SHP77 (cell line): ENCODE measurements at regions not wholly inside any gene's neighbourhood (a gene's known extent, or its start where the extent isn't known, plus 50 kb on each side); places are given as distances from the start of the nearest gene placed in this dataset.
"Not testable (repeated sequence)": the region's sequence is repeated elsewhere in the genome, so short reads cannot be mapped to it uniquely, and the experiment has no call there.

ENCODE experiments used
- DNase-seq, 2 experiments: peaks; one replicate each; lab custom pipeline; 2025; lab: John Stamatoyannopoulos, UW

DNA sequence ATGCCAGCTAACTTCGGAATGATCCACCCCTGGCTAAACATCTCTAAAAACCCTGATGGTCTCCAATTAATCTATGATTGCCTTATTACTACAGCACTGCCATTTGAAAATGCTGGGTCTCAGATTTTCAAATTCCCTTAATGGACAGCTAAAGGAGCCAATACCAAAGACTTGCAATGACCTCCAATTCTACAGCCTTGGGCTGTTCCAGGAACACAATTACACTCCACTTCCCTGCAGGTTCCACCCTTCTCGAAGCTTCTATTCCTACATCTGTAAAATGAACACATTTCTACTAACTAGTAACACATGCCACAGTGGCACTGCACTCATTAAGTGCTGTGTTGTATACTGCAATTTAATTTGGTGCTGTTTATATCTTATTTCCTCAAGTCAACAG, 85.7 kb upstream of the AK4 start:
- no peak for DNase-seq

DNA sequence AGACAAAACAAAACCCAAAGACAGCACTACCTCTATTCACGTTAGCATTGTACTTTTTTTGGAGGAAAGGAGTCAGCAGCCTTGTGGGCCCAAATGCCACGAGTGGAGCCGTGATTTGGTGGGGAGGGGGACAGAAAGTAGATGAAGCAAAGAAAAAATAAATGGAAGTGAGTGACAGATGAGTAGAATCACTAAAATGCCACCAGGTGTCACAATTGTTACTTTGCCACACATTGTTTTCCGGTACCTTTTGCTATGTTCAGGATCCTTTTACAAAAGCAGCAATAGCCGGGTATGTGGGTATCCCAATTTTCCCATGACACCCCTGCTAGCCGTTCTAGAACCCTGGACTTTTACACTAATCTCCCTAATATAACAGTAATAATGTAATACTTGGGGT, 85.0 kb upstream of the AK4 start:
- DNase-seq: no peak

DNA sequence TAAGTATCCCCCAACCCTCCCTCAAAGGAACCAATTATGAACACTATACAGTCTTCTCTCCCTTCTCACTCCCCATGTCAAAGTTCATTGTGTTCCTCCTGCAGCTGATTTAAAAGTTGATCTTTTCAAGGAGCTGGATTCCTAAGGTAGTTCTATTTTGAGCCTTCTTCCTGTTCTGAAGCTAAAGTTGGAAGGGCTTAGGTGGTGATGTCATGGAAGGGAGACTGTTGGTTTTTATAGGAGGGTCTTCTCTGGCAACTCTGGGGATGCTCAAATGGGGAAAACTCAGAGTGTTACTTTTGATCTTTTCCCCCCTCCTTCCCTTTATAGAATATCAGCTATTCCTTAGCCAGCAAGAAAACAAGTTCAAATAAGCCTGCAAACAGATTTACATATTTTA, 83.0 kb upstream of the AK4 start:
- DNase-seq: no peak

DNA sequence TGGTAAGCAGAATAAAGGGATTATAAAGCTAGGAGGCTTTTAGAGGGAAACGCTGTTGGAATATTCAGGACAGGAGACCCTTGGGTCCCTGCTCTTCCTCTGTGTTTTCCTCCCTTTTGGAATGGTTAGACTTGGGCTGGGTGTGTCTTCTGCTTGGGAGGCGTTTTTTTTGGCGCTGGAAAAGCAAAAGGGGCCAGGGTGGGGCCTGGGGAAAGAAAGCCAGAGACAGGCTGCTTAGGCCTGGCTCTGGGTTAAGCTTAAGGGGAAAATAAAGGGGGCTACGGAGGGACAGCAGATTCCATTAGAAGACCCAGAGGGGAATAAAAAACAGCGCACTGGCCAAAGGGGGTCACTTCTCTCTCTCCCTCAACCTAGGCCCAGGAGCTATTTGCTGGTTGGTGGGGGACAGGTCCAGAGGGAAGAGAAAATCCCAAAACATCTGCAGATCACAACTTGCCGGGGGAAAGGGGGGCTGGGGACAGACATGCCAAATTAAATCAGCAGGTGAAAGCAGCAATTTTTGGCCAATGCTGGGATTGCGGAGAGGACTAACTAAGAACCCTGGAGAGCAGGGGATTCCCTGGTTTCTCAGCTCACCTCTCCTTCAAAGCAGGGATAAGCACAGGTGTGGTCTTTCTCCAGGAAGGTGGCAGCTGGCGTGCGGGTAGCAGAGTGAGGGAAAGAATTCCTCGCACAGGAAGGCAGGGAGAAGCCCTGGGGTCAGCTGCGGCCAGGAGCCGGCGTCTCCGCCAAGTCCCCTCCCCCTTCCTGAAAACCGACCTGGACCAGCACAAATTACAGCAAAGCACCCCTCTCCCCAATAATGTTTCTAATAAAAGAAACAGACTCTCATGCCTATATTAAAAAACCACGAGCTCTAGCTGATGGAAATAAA, 82.2 kb upstream of the AK4 start:
- DNase-seq: no peak

DNA sequence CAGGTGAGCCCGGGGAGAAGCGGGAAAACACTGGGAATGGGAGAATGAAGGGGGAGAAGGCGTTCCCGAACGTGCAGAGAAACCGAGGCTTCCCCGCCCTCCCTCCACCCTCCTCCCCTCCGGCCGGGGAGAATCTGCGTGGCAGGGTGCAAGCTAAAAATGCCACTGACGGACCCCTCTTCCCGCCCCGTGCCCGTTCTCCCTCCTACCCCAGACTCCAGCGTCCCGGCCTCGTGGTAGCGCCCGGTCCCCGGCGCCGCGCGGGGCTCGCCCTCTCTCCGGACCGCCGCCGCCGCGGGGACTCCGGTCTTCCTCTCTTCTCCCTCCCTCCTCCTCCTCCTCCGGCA, 81.6 kb upstream of the AK4 start:
- DNase-seq: no peak

GRCh38 chr1:65066766-65067490, 81.1 kb upstream of the AK4 start:
- peak; percentile 8 to 49 for DNase-seq

DNA sequence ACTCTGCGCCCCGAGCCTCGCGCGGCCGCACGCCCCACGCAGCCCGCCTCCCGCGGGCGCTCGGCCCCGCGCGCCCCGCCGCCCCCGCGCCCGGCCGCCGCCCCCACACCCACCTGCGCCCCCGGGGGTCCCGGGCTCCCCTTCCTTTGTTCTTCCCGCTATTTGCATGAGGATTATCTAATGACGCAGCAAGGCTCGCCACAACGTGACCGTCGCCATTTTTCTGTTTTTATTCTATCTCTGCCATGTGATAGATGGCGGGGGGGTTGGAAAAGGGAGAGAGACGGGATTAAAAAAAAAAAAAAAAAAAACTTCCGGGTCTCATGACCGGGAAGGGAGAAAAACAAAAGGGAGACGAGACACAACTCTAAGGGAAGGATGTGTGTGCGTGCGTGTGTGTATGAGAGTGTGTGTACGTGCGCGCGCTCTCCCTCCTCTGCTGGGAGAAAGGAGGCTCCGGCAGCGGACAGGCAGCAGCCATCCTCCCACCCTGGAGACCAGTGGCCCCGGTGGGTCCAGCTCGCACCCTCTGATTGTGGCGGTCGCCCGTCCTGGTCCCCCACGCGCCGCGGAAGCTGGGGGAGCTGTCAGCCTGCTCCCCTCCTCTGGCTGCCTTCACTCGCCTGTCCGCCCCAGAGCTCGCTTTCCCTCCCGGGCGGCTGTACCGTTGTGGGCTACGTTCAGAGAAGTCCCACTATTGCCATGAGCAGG, 80.4 kb upstream of the AK4 start:
- peak; percentile 38 to 40 for DNase-seq

DNA sequence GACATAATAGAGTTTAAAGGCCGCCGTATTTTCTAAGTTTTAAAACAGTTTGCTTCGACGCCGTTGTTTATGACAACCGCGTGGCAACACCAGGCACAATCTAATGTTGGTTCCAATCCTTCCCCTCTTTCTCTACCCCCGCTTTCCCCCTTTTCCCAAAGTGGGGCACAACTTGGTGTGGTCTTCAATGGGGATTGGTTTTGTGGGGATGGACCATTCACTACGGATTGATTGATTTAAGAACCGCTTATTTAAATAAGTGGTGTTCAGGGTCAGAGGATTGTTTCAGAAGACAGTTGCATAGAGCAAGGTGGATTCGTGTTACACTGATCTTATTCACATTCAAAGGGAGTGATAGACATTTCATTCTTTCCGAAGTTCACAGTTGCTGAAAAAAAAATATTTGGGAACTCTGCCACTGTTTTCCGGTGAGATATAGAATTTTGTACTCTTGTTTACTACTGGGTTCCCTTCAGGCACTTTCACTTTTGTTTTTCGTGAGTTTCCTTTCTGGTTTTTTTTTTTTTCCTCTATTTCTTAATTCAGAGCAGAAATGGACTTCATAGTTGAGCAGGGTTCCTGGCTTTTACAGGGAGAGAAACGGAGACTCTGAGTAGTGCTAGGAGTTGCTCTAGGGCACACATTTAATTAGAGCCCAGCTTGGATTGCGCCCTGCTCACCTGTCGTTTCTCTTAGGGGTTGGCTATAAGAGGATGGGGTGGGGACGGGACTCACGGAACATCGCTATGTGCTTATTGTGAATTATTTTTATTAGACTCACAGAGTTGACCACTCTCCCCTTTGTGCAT, 79.6 kb upstream of the AK4 start:
- DNase-seq: peak; percentile 23 to 52

GRCh38 chr1:65069011-65069565, 78.9 kb upstream of the AK4 start:
- DNase-seq: peak in 1 of 2 experiments; percentile 52

- DNase-seq: no peak
Measured at GRCh38 chr1:65072845-65073244, 75.2 kb upstream of the AK4 start.

DNA sequence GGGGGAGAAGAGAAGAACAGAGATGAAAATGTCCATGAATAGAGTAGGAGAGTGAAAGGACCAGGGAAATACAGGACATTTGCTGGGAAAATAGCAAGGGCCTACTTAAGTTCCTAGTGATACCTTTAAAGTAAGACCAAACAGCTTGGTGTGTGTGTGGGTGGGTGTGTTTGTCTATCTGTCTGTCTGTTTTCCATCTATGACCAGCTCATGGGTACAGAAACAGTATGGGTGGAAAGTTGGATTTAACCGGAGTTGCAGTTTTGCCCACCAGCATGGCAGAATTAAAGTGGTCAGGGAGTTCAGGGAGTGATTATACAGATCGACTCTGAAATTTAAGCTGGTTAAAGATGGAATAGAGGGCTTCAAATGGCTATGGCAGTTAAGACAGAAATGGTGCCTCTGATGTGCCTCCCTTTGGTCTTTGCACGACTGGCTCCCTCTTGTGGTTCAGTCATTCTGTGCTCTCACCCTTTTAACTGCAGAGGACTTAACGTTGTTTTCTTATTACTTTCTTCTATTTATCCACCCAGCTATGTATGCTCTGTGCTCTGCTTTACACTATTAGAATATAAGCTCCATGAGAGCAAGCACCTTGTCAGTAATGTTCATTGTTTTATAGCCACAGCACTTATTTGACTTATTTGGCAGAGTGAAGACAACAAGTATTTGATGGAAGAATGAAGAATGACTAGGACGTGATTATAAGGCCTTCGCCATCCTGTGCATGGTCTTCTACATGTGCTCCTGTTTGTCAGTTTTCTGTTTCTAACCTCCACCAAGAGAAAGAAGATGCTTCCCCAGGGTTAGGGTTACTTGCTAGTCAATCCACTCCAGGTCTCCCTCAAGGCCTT, 72.7 kb upstream of the AK4 start:
- peak; percentile 21 to 61 for DNase-seq

DNA sequence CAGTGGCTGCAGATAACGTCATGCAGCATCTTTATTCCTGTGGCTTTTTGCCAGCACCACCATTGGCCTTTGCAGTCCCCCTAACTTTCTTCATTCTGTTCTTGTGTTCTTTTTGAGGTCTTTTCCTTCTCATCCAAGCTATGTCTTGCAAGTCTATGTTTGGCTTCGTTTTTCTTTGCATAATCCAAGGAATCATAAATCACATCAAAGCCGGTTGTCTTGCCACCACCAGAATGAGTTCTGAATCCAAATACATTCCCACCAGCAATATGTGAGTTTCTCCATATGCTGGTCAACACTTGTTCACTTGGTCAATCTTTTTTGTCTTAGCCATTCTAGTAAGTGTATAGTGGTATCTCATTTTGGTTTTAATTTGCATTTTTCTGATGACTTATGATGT, 70.6 kb upstream of the AK4 start:
- DNase-seq: no peak

GRCh38 chr1:65079941-65080340, 68.1 kb upstream of the AK4 start:
- no peak for DNase-seq

- DNase-seq: no peak
Measured at GRCh38 chr1:65082346-65083040, 65.5 kb upstream of the AK4 start.

DNA sequence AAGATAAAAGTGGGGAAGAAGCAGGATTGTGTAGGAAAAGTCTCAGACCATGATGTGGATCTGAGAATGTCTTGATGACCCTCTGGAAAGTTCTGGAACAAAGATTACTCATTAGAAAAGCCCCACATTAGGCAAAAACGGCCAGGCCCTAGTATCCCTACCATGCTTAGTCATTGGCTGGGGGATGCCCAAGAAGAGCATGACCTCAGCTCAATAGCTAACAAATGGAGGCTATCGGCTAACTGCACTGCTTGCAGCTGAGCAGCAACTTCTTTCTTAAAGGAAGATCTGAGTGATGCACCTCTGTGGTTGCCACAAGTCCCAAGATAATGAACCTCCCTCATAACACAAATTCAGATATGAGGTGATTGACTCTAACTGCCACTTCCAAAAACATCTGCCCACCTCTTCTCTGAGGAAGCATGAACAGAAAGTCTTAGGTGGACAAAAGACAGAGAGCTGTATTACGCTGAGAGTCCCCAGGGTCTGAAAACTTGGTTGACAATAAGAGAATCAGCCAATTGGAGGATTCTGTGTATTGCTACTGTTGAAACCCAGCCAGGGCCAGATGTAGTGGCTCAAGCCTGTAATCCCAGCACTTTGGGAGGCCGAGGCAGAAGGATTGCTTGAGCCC, 64.6 kb upstream of the AK4 start:
- DNase-seq: no peak

DNA sequence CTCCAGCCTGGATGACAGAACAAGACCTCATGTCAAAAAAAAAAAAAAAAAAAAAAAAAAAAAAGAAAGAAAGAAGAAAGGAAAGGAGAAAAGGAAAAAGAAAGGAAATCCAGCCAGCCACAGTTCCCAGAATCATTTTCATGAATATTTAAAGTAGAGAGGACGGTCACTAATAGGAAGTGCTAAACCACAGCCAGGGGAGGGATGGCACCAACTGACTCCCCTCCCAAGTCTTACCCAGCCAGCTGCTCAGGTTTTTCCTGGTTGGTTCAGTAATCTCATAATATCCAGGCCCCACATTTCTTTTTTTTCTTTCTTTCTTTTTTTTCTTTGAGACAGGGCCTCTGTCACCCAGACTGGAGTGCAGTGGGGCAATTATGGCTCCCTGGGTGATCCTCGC, 63.9 kb upstream of the AK4 start:
- no peak for DNase-seq

GRCh38 chr1:65087519-65087918, 60.5 kb upstream of the AK4 start:
- not testable (repeated sequence) for DNase-seq

DNA sequence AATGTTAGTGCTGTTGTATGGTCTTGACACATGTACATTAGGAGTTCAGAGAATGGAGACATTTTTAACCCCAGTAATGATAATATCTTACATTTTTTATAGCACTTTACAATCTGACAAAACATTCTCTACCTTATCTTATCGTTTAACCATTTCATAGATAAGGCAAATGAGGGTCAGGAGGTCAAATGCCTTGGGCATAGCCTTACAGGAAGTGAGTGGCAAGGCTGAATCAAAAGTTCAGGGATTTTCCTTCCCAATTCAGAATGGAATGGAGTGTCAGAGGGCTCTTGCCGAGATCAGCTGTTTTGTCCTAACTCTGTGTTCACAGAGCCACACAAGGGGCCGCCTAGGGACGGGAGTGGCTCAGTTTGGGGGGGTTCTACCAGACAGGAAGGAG, 57.6 kb upstream of the AK4 start:
- no peak for DNase-seq

GRCh38 chr1:65092691-65093090, 55.3 kb upstream of the AK4 start:
- no peak for DNase-seq

GRCh38 chr1:65097076-65097475, 50.9 kb upstream of the AK4 start:
- no peak for DNase-seq
